SU-DHL-6 (cell line): ENCODE measurements at regions not wholly inside any gene's neighbourhood (a gene's known extent, or its start where the extent isn't known, plus 50 kb on each side); places are given as distances from the start of the nearest gene placed in this dataset.

ENCODE experiments used
- CTCF ChIP-seq: fragments of 200-600 bp; sonication (generic); IDR thresholded peaks from one replicate; pipeline ENCODE4 v1.5.1; 2017; ENCODE audit warnings: antibody characterized with exemption, mild to moderate bottlenecking, low read length, moderate library complexity; ENCODE audit not compliant: insufficient read depth, poor library complexity, severe bottlenecking
- EZH2phosphoT487 ChIP-seq: fragments of 200-600 bp; sonication (generic), shearing (Covaris generic); conservative IDR thresholded peaks from 2 replicates; pipeline ENCODE4 v1.6.1; 2018; ENCODE audit warnings: mild to moderate bottlenecking, antibody characterized with exemption, low read length, moderate library complexity, mixed read lengths

DNA sequence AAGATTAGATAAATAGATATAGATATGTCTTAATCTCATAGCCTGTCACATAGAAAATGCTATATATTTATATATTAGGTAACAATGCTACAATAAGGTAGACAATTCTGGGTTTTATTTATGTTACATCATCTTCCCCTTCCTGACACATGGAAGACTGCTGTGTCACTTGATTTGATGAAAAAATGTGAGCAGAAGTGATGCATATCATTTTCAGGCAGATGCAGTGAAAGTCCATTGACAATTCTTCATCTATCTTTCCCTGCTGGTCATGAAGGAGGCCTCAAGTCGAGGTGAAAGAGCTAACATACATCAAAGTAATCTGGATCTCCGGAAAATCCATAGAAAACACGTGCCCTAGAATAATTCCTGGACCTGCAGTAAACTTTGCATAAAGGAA is 57.8 kb upstream of the CHD1 start:
- TF ChIP-seq CTCF, result no peak
- no peak for TF ChIP-seq EZH2phosphoT487
